ENCODE measurements at regions not wholly inside any gene's neighbourhood (a gene's known extent, or its start where the extent isn't known, plus 50 kb on each side); places are given as distances from the start of the nearest gene placed in this dataset.
"Not testable (repeated sequence)": the region's sequence is repeated elsewhere in the genome, so short reads cannot be mapped to it uniquely, and the experiment has no call there.

DNA sequence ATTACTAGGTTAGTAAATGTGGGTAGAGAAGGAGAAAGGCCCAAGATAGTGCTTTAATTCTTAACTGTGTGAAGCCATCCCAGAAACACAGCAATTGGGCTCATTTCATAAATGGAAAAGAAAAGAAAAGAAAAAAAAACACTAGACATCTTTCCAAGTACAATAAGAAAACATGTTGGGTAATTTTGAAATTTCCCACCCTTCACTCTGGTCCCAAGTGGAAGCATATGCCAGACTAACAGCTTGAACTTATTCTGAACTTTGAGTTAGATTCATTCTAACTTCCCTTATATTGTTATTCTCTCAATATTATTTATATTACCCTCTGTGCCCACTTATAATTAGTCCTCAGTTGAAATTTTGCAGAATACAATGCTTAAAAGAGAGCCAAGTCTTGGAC, 113.4 kb upstream of the GHR start:
- intact Hi-C loops (cut with micrococcal nuclease): no loop called here
- DNase-seq (no peak), ATAC-seq (peak; percentile 56)

DNA sequence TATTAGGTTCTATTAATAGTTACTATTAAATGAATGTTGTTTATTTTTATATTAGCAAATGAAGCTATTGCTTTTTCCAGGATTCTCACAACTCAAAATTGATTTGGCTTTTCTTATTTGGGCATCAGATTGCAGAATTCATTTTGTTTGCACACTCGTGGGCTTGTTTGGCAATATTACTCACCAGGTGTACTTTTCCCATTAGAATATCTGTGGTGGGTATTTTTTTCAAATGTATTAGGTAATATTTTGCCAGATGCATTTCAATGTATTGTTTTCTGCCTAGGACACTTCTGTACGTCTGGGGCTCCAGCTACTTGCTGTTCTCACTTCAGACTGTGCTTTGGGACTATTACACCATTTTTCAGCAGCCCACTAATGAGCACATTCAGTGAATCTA, 108.0 kb upstream of the GHR start:
- intact Hi-C loops (cut with micrococcal nuclease): no loop called here
- no peak for ATAC-seq
- no peak for DNase-seq

DNA sequence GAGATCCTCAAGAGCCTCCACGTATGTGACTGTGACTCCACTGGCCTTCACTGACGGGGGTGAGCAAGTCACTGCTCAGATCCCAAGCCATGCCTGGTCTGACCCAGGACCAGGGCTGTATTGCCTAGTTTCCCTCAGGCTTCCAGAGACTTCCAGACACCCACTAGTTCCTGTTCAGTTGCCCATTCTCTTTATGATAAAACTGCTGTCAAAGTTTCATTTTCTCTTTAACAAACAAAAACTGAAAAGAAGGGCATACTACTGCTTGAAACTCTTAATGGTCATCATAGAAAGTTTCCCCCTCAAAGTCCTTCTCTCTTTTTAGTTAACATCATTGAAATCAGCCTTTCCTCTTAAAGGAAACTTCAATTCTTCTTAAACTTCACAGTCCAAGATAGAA, 105.7 kb upstream of the GHR start:
- no peak for ATAC-seq
- intact Hi-C loops (cut with micrococcal nuclease): no loop called here
- DNase-seq: no peak

DNA sequence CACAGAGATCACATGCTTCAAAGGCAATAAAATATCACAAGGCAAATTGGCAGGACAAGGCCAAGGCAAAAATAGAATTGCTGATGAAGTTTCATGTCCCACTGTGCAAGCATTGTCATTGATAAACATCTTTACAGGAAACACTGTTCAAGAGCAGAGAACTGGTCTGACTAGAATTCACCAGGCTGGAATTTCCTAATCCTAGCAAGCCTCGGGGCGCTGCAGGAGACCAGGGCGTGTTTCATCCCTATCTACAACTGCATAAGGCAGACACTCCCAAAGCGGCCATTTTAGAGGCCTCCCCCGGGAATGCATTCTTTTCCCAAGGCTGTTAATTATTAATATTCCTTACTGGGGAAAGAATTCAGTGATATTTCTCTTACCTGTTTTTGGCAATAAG, 103.7 kb upstream of the GHR start:
- intact Hi-C loops (cut with micrococcal nuclease): not testable (repeated sequence)

DNA sequence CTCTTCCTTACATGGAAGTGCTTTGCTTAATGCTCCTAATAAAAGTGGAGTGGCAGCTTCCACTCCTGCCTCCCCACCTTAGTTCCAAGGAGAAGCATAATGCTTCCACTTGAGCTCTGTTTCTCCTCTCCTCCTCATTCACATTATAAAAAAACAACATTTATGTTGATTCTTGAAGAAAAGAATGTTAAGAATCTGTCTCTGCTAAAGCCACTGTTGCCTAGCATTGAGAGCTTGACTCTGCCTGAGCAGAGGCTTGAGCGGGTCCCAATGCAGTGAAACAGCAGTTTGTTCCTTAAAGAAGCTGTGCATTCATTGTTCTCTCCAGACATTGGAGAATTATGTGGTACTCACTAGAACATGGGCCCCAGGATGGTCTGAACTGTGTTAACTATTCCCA, 101.5 kb upstream of the GHR start:
- intact Hi-C loops (cut with micrococcal nuclease): no loop called here
- no peak for ATAC-seq
- no peak for DNase-seq

More for the DNA sequence above, 103.7 kb upstream of the GHR start:
- DNase-seq, ATAC-seq: not testable (repeated sequence)

DNA sequence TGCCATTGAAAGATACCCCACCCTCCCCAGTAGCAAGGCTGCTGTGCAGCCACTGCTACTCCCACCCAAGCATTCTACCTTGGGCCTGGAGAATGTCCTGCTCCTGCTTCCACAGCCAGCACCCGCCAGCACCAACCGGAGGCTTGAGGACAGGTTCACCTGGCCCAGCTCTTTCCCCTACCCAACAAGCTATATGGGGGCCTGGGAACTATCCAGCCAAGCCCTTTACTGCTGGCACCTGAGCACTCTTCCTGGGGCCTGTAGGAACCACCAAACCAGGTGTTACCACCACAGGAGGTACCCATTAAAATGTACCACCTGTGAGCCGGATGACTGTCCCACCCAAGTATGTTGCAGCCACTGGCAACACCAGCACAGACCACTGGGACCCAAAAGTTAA, 86.1 kb upstream of the GHR start:
- intact Hi-C loops (cut with micrococcal nuclease): no loop called here
- ATAC-seq (no peak), DNase-seq (no peak)

DNA sequence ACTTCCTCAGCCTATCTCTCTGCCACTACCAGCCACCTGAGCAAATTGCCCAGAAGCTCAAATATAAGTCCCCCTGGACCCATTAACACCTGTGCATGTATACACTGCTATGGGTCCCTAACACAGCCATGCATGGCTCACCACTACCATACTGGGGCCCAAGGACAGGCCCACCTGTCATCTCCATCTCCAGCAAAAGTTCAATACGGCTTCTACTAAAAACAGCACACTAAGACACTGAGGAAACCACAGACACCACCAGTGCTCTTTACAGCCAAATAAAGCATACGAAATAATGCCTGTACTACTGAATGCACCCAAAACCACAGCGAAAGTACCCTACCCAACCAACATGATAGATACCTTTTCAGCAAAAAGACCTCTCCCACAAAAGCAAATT, 85.6 kb upstream of the GHR start:
- no peak for ATAC-seq

DNA sequence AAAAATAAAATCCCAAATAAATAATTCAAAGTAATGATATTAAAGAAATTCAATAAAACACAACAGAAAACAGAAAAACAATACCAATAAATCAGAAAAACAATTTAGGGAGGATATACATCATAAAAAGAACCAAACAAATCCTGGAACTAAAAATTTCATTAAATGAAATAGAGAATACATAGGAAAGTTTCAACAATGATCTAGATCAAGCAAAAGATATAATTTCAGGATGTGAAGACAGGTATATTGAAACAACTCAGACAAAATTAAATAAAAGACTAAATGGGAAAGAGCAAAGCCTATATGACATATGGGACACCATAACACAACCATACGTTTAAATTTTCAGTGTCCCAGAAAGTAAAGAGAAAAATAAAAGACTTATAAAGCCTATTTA, 85.1 kb upstream of the GHR start:
- ATAC-seq (no peak), DNase-seq (no peak)
- intact Hi-C loops (cut with micrococcal nuclease): no loop called here

More for the DNA sequence above, 85.6 kb upstream of the GHR start:
- DNase-seq: no peak
- intact Hi-C loops (cut with micrococcal nuclease): no loop called here

DNA sequence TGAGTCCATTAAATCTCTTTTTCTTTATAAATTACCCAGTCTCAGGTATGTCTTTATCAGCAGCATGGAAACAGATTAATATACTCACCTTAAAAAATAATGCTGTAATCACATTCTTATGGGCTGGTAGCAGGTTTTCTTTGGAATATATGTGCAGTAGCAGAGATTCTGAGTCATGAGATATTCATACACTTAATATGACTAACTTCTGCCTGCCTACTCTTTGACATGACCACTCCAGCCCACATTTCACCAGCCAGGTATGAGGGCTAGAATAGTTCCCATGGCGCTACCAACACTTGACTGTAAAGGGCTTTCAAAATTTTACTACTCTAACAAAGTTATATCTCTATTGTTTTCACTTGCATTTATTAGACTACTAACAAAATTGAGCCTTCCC, 74.1 kb upstream of the GHR start:
- DNase-seq (no peak), ATAC-seq (no peak)
- intact Hi-C loops (cut with micrococcal nuclease): no loop called here

DNA sequence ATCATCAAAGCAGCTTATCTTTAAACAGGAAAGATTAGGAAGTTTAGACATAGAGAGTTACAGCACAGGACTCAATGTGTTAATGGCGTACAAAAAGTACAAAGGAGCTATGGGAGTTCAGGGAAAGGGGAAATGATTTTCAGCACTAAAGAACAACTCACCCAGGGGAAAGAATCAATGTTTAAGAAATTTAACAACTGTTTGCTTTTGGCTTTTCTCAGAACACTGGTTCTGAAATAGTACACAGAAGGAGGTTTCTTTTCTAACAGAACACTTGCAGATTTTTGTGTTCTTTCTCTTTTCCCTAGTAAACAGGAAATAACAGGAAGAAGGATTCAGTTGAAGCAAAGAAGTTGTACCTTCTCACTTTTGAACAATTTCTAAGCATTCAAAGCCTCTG, 71.3 kb upstream of the GHR start:
- ATAC-seq (no peak), DNase-seq (no peak)
- intact Hi-C loops (cut with micrococcal nuclease): no loop called here

DNA sequence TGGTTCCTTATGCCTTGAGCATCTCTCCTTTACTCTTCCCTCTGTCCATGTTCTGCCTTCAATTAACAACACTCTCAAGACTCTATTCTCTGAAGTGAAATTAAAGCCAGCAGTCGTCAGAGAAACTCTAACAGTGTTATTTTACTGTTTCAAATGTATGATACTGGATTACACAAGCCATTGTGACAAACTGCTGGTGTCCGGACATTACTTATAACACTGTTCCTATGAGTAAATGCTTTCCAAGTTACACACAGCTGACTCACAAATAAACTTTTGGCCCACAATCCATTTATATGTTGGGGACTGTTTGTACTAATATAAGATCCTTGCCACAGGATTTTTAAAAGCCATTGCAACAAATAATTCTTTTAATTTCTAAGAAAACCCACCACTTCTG, 63.2 kb upstream of the GHR start:
- ATAC-seq (peak; percentile 30), DNase-seq (no peak)
- intact Hi-C loops (cut with micrococcal nuclease): no loop called here

DNA sequence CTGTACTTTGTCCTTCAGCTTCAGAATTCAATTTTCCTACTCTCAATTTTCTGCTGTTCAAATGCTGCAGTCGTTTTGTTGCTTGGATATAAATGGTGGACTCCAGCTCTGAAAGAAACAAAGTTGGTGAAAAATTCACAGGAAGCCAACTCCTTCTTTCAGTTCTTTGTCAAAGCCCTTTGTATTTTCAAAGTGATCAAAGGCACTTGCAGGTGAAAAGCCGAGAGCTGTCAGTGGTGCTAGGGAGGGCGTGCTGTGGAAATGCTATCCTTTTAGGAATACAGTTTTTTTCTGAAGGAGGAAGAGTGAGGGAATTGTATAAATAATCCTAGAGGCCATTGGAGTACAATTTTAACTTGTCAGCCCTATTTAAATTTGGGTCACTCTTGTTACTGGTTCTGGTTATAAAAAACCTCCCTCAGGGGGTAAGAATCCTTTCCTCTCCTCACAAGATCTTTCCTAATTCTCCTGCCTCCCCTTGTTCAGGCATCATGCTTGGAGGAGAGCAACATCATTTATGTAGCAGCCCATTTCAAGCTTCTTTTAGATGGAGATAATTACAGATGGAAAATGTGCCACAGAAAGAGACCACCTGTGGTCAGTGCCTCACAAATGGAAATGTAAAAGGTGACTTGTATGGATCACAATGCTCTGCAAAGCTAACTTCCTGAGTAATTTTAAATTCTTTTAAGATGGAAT, 62.5 kb upstream of the GHR start:
- ATAC-seq (no peak), DNase-seq (no peak)
- intact Hi-C loops (cut with micrococcal nuclease): no loop called here

DNA sequence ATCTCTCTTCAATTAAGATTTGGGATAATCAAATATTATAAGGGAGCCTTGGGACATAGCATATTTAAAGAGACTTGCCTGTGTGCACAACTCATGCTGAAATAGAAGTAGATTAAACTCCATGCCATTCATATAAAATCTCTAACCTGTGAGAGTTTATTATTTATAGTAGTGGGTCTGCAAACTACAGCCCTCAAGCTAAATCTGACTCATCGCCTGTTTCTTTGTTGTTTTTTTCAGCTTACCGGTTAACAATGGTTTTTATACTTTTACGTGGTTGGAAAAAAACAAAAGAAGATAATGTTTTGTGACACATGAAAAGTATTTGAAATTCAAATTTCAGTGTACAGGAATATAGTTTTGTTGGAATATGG, 61.9 kb upstream of the GHR start:
- intact Hi-C loops (cut with micrococcal nuclease): no loop called here
- no peak for ATAC-seq
- DNase-seq: no peak

DNA sequence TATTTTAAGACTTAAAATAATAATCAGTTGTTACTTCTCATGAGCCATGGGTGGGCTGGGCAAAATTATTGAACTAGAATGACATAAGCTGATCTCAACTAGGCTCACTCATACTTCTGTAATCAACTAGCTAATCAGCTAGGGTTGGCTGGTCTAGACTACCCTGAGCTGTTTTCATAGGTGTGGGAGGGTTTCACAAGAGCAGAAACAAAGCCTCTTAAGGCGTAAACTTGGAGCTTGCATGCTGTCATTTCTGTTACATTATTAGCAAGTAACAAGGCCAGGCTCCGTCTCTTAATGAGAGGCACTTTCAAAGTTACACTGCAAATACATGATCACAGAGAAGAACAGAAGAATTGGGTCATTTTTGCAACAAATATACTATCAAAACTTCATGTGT, 57.2 kb upstream of the GHR start:
- ATAC-seq: no peak
- no peak for DNase-seq

More for the DNA sequence above, 57.2 kb upstream of the GHR start:
- intact Hi-C loops (cut with micrococcal nuclease): no loop called here
